GM12873 (cell line): ENCODE measurements at regions not wholly inside any gene's neighbourhood (a gene's known extent, or its start where the extent isn't known, plus 50 kb on each side); places are given as distances from the start of the nearest gene placed in this dataset.

Experiments
- TF ChIP-seq, protein P1 (sequence below): IDR thresholded peaks from 2 replicates; pipeline ENCODE4 v1.5.1; 2012; ENCODE audit warnings: low read depth, mild to moderate bottlenecking, moderate library complexity, low read length, control low read depth; ENCODE audit not compliant: insufficient read depth; ENCODE audit errors: missing control alignments

GRCh38 chr5:4098226-4098625, 502.6 kb downstream of the IRX1 start:
- TF ChIP-seq, protein P1, sequence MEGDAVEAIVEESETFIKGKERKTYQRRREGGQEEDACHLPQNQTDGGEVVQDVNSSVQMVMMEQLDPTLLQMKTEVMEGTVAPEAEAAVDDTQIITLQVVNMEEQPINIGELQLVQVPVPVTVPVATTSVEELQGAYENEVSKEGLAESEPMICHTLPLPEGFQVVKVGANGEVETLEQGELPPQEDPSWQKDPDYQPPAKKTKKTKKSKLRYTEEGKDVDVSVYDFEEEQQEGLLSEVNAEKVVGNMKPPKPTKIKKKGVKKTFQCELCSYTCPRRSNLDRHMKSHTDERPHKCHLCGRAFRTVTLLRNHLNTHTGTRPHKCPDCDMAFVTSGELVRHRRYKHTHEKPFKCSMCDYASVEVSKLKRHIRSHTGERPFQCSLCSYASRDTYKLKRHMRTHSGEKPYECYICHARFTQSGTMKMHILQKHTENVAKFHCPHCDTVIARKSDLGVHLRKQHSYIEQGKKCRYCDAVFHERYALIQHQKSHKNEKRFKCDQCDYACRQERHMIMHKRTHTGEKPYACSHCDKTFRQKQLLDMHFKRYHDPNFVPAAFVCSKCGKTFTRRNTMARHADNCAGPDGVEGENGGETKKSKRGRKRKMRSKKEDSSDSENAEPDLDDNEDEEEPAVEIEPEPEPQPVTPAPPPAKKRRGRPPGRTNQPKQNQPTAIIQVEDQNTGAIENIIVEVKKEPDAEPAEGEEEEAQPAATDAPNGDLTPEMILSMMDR = no peak

DNA sequence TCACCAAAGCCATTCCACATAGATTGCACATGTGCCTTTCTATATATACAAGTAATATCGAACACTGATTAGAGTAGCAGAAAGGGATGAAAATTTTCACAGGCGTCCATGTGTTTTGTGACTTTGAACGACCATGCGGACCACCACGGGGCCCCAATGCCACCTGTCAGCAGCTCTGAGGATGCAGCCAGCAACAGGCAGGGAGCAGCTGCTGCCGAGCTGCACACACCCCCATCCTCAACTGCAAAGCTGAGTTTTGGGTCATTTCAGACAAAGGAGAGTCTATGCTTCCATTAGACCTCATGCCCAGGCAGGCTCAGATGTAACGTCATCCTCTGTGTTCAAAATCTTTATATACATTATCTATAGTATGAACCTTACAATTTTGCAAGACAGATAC, 503.8 kb downstream of the IRX1 start:
- TF ChIP-seq, protein P1 = no peak

GRCh38 chr5:4100739-4101138, 505.1 kb downstream of the IRX1 start:
- TF ChIP-seq, protein P1 = no peak

GRCh38 chr5:4101189-4101588, 505.6 kb downstream of the IRX1 start:
- TF ChIP-seq, protein P1 = no peak

GRCh38 chr5:4104831-4105597, 509.4 kb downstream of the IRX1 start:
- TF ChIP-seq, protein P1 = no peak

GRCh38 chr5:4108690-4109089, 513.1 kb downstream of the IRX1 start:
- TF ChIP-seq, protein P1 = no peak

GRCh38 chr5:4113426-4113825, 517.8 kb downstream of the IRX1 start:
- TF ChIP-seq, protein P1 = no peak
